K562 (cell line): ENCODE measurements at regions not wholly inside any gene's neighbourhood (a gene's known extent, or its start where the extent isn't known, plus 50 kb on each side); places are given as distances from the start of the nearest gene placed in this dataset.

Experiments
- TF ChIP-seq, protein P1 (sequence below): fragments of 450-650 bp; IDR thresholded peaks from 2 replicates; pipeline ENCODE4 v1.6.1; 2016; ENCODE audit warnings: mild to moderate bottlenecking, moderate library complexity

- TF ChIP-seq, protein P1, sequence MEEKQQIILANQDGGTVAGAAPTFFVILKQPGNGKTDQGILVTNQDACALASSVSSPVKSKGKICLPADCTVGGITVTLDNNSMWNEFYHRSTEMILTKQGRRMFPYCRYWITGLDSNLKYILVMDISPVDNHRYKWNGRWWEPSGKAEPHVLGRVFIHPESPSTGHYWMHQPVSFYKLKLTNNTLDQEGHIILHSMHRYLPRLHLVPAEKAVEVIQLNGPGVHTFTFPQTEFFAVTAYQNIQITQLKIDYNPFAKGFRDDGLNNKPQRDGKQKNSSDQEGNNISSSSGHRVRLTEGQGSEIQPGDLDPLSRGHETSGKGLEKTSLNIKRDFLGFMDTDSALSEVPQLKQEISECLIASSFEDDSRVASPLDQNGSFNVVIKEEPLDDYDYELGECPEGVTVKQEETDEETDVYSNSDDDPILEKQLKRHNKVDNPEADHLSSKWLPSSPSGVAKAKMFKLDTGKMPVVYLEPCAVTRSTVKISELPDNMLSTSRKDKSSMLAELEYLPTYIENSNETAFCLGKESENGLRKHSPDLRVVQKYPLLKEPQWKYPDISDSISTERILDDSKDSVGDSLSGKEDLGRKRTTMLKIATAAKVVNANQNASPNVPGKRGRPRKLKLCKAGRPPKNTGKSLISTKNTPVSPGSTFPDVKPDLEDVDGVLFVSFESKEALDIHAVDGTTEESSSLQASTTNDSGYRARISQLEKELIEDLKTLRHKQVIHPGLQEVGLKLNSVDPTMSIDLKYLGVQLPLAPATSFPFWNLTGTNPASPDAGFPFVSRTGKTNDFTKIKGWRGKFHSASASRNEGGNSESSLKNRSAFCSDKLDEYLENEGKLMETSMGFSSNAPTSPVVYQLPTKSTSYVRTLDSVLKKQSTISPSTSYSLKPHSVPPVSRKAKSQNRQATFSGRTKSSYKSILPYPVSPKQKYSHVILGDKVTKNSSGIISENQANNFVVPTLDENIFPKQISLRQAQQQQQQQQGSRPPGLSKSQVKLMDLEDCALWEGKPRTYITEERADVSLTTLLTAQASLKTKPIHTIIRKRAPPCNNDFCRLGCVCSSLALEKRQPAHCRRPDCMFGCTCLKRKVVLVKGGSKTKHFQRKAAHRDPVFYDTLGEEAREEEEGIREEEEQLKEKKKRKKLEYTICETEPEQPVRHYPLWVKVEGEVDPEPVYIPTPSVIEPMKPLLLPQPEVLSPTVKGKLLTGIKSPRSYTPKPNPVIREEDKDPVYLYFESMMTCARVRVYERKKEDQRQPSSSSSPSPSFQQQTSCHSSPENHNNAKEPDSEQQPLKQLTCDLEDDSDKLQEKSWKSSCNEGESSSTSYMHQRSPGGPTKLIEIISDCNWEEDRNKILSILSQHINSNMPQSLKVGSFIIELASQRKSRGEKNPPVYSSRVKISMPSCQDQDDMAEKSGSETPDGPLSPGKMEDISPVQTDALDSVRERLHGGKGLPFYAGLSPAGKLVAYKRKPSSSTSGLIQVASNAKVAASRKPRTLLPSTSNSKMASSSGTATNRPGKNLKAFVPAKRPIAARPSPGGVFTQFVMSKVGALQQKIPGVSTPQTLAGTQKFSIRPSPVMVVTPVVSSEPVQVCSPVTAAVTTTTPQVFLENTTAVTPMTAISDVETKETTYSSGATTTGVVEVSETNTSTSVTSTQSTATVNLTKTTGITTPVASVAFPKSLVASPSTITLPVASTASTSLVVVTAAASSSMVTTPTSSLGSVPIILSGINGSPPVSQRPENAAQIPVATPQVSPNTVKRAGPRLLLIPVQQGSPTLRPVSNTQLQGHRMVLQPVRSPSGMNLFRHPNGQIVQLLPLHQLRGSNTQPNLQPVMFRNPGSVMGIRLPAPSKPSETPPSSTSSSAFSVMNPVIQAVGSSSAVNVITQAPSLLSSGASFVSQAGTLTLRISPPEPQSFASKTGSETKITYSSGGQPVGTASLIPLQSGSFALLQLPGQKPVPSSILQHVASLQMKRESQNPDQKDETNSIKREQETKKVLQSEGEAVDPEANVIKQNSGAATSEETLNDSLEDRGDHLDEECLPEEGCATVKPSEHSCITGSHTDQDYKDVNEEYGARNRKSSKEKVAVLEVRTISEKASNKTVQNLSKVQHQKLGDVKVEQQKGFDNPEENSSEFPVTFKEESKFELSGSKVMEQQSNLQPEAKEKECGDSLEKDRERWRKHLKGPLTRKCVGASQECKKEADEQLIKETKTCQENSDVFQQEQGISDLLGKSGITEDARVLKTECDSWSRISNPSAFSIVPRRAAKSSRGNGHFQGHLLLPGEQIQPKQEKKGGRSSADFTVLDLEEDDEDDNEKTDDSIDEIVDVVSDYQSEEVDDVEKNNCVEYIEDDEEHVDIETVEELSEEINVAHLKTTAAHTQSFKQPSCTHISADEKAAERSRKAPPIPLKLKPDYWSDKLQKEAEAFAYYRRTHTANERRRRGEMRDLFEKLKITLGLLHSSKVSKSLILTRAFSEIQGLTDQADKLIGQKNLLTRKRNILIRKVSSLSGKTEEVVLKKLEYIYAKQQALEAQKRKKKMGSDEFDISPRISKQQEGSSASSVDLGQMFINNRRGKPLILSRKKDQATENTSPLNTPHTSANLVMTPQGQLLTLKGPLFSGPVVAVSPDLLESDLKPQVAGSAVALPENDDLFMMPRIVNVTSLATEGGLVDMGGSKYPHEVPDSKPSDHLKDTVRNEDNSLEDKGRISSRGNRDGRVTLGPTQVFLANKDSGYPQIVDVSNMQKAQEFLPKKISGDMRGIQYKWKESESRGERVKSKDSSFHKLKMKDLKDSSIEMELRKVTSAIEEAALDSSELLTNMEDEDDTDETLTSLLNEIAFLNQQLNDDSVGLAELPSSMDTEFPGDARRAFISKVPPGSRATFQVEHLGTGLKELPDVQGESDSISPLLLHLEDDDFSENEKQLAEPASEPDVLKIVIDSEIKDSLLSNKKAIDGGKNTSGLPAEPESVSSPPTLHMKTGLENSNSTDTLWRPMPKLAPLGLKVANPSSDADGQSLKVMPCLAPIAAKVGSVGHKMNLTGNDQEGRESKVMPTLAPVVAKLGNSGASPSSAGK, result no peak
Observed at GRCh38 chr1:79207331-79207730, 200.8 kb upstream of the ADGRL4 start (continued).
